Thyroid gland (tissue), 4 donors: ENCODE measurements at regions not wholly inside any gene's neighbourhood (a gene's known extent, or its start where the extent isn't known, plus 50 kb on each side); places are given as distances from the start of the nearest gene placed in this dataset.
"Not testable (repeated sequence)": the region's sequence is repeated elsewhere in the genome, so short reads cannot be mapped to it uniquely, and the experiment has no call there.

Source experiments
- POLR2A ChIP-seq, 2 donors: fragments of 450-650 bp; IDR thresholded peaks; one replicate each; pipeline ENCODE4 v1.6.1; 2017; ENCODE audit warnings: antibody characterized with exemption in 2 of 2, mild to moderate bottlenecking in 2 of 2, moderate library complexity in 1 of 2
- TF ChIP-seq, protein P1 (sequence below), 6 experiments: fragments of 200-600 bp in 3 of 6; fragments of 450-650 bp in 3 of 6; sonication (generic) in 3 of 6; IDR thresholded peaks; one replicate each; pipeline ENCODE4 v1.5.1; 2016 to 2019; ENCODE audit warnings: antibody characterized with exemption in 6 of 6, mild to moderate bottlenecking in 2 of 6, inconsistent platforms in 1 of 6, moderate library complexity in 1 of 6

DNA sequence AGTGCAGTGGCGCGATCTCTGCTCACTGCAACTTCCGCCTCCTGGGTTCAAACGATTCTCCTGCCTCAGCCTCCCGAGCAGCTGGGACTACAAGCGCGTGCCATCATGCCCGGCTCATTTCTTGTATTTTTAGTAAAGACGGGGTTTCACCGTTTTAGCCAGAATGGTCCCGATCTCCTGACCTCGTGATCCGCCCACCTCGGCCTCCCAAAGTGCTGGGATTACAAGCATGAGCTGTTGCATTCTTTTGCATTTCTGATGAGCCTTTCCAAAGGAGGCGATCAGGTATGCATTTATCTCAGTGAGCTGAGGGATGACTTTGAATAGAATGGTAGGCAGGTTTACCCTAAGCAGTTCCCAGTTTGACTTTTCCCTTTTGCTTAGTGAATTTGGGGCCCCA is 64.8 kb upstream of the EVL start:
- TF ChIP-seq, protein P1, sequence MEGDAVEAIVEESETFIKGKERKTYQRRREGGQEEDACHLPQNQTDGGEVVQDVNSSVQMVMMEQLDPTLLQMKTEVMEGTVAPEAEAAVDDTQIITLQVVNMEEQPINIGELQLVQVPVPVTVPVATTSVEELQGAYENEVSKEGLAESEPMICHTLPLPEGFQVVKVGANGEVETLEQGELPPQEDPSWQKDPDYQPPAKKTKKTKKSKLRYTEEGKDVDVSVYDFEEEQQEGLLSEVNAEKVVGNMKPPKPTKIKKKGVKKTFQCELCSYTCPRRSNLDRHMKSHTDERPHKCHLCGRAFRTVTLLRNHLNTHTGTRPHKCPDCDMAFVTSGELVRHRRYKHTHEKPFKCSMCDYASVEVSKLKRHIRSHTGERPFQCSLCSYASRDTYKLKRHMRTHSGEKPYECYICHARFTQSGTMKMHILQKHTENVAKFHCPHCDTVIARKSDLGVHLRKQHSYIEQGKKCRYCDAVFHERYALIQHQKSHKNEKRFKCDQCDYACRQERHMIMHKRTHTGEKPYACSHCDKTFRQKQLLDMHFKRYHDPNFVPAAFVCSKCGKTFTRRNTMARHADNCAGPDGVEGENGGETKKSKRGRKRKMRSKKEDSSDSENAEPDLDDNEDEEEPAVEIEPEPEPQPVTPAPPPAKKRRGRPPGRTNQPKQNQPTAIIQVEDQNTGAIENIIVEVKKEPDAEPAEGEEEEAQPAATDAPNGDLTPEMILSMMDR (IDR thresholded peaks at IDR 0.05): not testable (repeated sequence)
- not testable (repeated sequence) for TF ChIP-seq POLR2A (IDR thresholded peaks at IDR 0.05)
